PC-3 (cell line): ENCODE measurements at regions not wholly inside any gene's neighbourhood (a gene's known extent, or its start where the extent isn't known, plus 50 kb on each side); places are given as distances from the start of the nearest gene placed in this dataset.

Experiments used
- CTCF ChIP-seq: fragments of 300-600 bp; sonication (generic); conservative IDR thresholded peaks from 2 replicates; pipeline ENCODE4 v1.5.1; 2017; ENCODE audit warnings: antibody characterized with exemption, low read depth, mild to moderate bottlenecking, low read length
- EZH2 ChIP-seq: fragments of 300-600 bp; sonication (generic); IDR thresholded peaks from one replicate; pipeline ENCODE4 v1.6.1; 2017; ENCODE audit warnings: antibody characterized with exemption, mild to moderate bottlenecking, low read length; ENCODE audit not compliant: unreplicated experiment

- TF ChIP-seq EZH2 (no peak), CTCF (no peak)
Measured at GRCh38 chr7:118793582-118793981, 569.1 kb downstream of the ANKRD7 start.
